GM23338 (cell line): ENCODE measurements at regions not wholly inside any gene's neighbourhood (a gene's known extent, or its start where the extent isn't known, plus 50 kb on each side); places are given as distances from the start of the nearest gene placed in this dataset.

Experiments
- ATAC-seq: fragments of 200-7000 bp; cut with Tn5 transposase; 3 replicates; pipeline ENCODE4 v1.9.1; 2020
- DNase-seq: peaks from one replicate; pipeline ENCODE4 v3.0.0-alpha.2; 2015; ENCODE audit warnings: low spot score
- H2AFZ ChIP-seq: fragments of 200-600 bp; sonication (generic); 2 replicates; pipeline ENCODE4 v1.8.0; 2016; ENCODE audit warnings: antibody characterized with exemption, mild to moderate bottlenecking, moderate library complexity
- H3F3A ChIP-seq: fragments of 200-600 bp; sonication (generic); replicated peaks from 2 replicates; pipeline ENCODE4 v1.8.0; 2017; ENCODE audit warnings: antibody characterized with exemption, mixed run types, low read depth
- H3K27ac ChIP-seq: fragments of 200-600 bp; sonication (generic); 2 replicates; pipeline ENCODE4 v1.6.1; 2016; ENCODE audit warnings: low read depth
- H3K27me3 ChIP-seq: fragments of 200-600 bp; sonication (generic); 2 replicates; pipeline ENCODE4 v1.8.0; 2016; ENCODE audit warnings: mild to moderate bottlenecking, mixed run types, moderate library complexity; ENCODE audit not compliant: insufficient read depth
- H3K36me3 ChIP-seq: fragments of 200-600 bp; sonication (generic); 2 replicates; pipeline ENCODE4 v1.8.0; 2016; ENCODE audit warnings: mild to moderate bottlenecking; ENCODE audit not compliant: insufficient read depth
- H3K4me1 ChIP-seq: fragments of 200-600 bp; sonication (generic); 2 replicates; pipeline ENCODE4 v1.8.0; 2016; ENCODE audit warnings: mild to moderate bottlenecking, moderate library complexity; ENCODE audit not compliant: insufficient read depth
- H3K4me2 ChIP-seq: fragments of 200-600 bp; sonication (generic); 2 replicates; pipeline ENCODE4 v1.7.1; 2017; ENCODE audit warnings: mixed run types
- H3K4me3 ChIP-seq: fragments of 200-600 bp; sonication (generic); 2 replicates; pipeline ENCODE4 v1.6.1; 2016; ENCODE audit warnings: mixed run types
- H3K79me2 ChIP-seq: fragments of 200-600 bp; sonication (generic); replicated peaks from 2 replicates; pipeline ENCODE4 v1.8.0; 2017; ENCODE audit warnings: mild to moderate bottlenecking; ENCODE audit not compliant: insufficient read depth
- H3K9me2 ChIP-seq: fragments of 200-600 bp; sonication (generic); 2 replicates; pipeline ENCODE4 v1.8.0; 2017; ENCODE audit not compliant: insufficient read depth
- H4K20me1 ChIP-seq: fragments of 200-600 bp; sonication (generic); replicated peaks from 2 replicates; pipeline ENCODE4 v1.8.0; 2017; ENCODE audit warnings: mild to moderate bottlenecking; ENCODE audit not compliant: insufficient read depth
- H3K27ac Mint-ChIP-seq: 2 replicates; pipeline ENCODE4 v1.8.0; 2020; ENCODE audit warnings: inconsistent platforms, mild to moderate bottlenecking, moderate library complexity, mixed read lengths
- H3K27me3 Mint-ChIP-seq: 3 replicates; pipeline ENCODE4 v1.8.0; 2022; ENCODE audit warnings: low read depth, mild to moderate bottlenecking, moderate library complexity, mixed read lengths, inconsistent platforms; ENCODE audit not compliant: insufficient read depth, poor library complexity
- H3K36me3 Mint-ChIP-seq: 3 replicates; pipeline ENCODE4 v1.8.0; 2021; ENCODE audit warnings: low read depth, mild to moderate bottlenecking, inconsistent platforms, moderate library complexity, mixed read lengths
- H3K4me1 Mint-ChIP-seq: 3 replicates; pipeline ENCODE4 v1.8.0; 2020; ENCODE audit warnings: mild to moderate bottlenecking, inconsistent platforms, mixed read lengths
- H3K4me3 Mint-ChIP-seq: 3 replicates; pipeline ENCODE4 v1.8.0; 2021; ENCODE audit warnings: moderate library complexity, mild to moderate bottlenecking, inconsistent platforms, mixed read lengths
- H3K9me3 Mint-ChIP-seq: 3 replicates; pipeline ENCODE4 v1.8.0; 2020; ENCODE audit warnings: moderate library complexity, mild to moderate bottlenecking, inconsistent platforms, mixed read lengths
- CREB1 ChIP-seq: fragments of 250-450 bp; sonication (Bioruptor Pico); IDR thresholded peaks from 2 replicates; pipeline ENCODE4 v1.5.0; 2020; ENCODE audit warnings: low read depth, mild to moderate bottlenecking, moderate library complexity
- CTCF ChIP-seq, 2 experiments: fragments of 200-600 bp in 1 of 2; sonication (generic) in 1 of 2; conservative IDR thresholded peaks; 2 replicates each; pipeline versions ENCODE4 v1.5.1 to v1.6.1; 2016 to 2017; ENCODE audit warnings: antibody characterized with exemption in 2 of 2, low read depth in 2 of 2, mild to moderate bottlenecking in 2 of 2, moderate library complexity in 1 of 2
- ETS1 ChIP-seq: IDR thresholded peaks from 2 replicates; pipeline ENCODE4 v1.6.1; 2016; ENCODE audit warnings: antibody characterized with exemption
- EZH2 ChIP-seq: fragments of 200-600 bp; sonication (generic); IDR thresholded peaks from one replicate; pipeline ENCODE4 v1.8.0; 2017; ENCODE audit warnings: antibody characterized with exemption, mild to moderate bottlenecking, low read depth; ENCODE audit not compliant: unreplicated experiment
- EZH2phosphoT487 ChIP-seq: fragments of 200-600 bp; sonication (generic); IDR thresholded peaks from one replicate; pipeline ENCODE4 v1.8.1; 2018; ENCODE audit warnings: antibody characterized with exemption; ENCODE audit not compliant: unreplicated experiment
- JUNB ChIP-seq: IDR thresholded peaks from one replicate; pipeline ENCODE4 v1.6.1; 2016; ENCODE audit warnings: antibody characterized with exemption; ENCODE audit not compliant: unreplicated experiment
- NANOG ChIP-seq: IDR thresholded peaks from 2 replicates; pipeline ENCODE4 v1.6.1; 2016; ENCODE audit warnings: antibody characterized with exemption, borderline replicate concordance
- POLR2AphosphoS5 ChIP-seq: IDR thresholded peaks from 2 replicates; pipeline ENCODE4 v1.6.1; 2016; ENCODE audit warnings: antibody characterized with exemption, low read depth
- REST ChIP-seq: IDR thresholded peaks from one replicate; pipeline ENCODE4 v1.6.1; 2018; ENCODE audit warnings: antibody characterized with exemption; ENCODE audit not compliant: unreplicated experiment
- STAT1 ChIP-seq: IDR thresholded peaks from one replicate; pipeline ENCODE4 v1.6.1; 2016; ENCODE audit warnings: antibody characterized with exemption; ENCODE audit not compliant: unreplicated experiment
- ZNF114 ChIP-seq: fragments of 250-450 bp; sonication (Bioruptor Pico); IDR thresholded peaks from 2 replicates; pipeline ENCODE4 v1.5.0; 2020; ENCODE audit warnings: mild to moderate bottlenecking, moderate library complexity
- ZNF331 ChIP-seq: fragments of 250-450 bp; sonication (Bioruptor Pico); IDR thresholded peaks from 2 replicates; pipeline ENCODE4 v1.5.0; 2020; ENCODE audit warnings: low read depth, mild to moderate bottlenecking, moderate library complexity
- ZNF462 ChIP-seq: fragments of 250-450 bp; sonication (Bioruptor Pico); IDR thresholded peaks from 2 replicates; pipeline ENCODE4 v1.5.0; 2020; ENCODE audit warnings: mild to moderate bottlenecking, moderate library complexity

GRCh38 chr2:380772-381171 lies 92.9 kb upstream of the ALKAL2 start:
- no peaks in the 10 kb centered on the region for H3K79me2 ChIP-seq
- H3K27me3 ChIP-seq = no peaks in the 10 kb centered on the region
- peaks cover 12% of the 10 kb centered on the region; the same call in 1 of the 2 replicates for H3K4me1 ChIP-seq
- ATAC-seq (no peak), DNase-seq (no peak)
- H3K4me1 Mint-ChIP-seq = peaks cover 20% of the 10 kb centered on the region
- TF ChIP-seq JUNB = no peak
- TF ChIP-seq POLR2AphosphoS5 = no peak
- TF ChIP-seq ZNF114 = no peak
- no peak for TF ChIP-seq CREB1 (CRISPR knock-in tag)
- no peak for TF ChIP-seq EZH2phosphoT487
- TF ChIP-seq ZNF462 (CRISPR knock-in tag) = no peak
- TF ChIP-seq NANOG = no peak
- TF ChIP-seq ETS1 = no peak
- no peak for TF ChIP-seq ZNF331 (CRISPR knock-in tag)
- TF ChIP-seq REST = no peak
- TF ChIP-seq STAT1 = no peak
- no peak for TF ChIP-seq CTCF (conservative IDR thresholded peaks at IDR 0.05; ENCODE audit: low read depth in 2 of 2)
- no peak for TF ChIP-seq EZH2
- H3K9me3 Mint-ChIP-seq = no peaks in the 10 kb centered on the region; the same call in 2 of the 3 replicates
- H2AFZ ChIP-seq = no peak overlapping the region
- H3K4me2 ChIP-seq = no peak overlapping the region
- no peak overlapping the region for H3K27ac ChIP-seq
- no peak overlapping the region for H3K27ac Mint-ChIP-seq
- H4K20me1 ChIP-seq = no peaks in the 10 kb centered on the region
- no peaks in the 10 kb centered on the region for H3K9me2 ChIP-seq
- no peaks in the 10 kb centered on the region for H3F3A ChIP-seq
- no peak overlapping the region for H3K4me3 ChIP-seq
- H3K36me3 Mint-ChIP-seq = no peaks in the 10 kb centered on the region
- H3K4me3 Mint-ChIP-seq = no peak overlapping the region
- peaks cover 8% of the 10 kb centered on the region for H3K27me3 Mint-ChIP-seq
- H3K36me3 ChIP-seq = no peaks in the 10 kb centered on the region
